ENCODE measurements at regions not wholly inside any gene's neighbourhood (a gene's known extent, or its start where the extent isn't known, plus 50 kb on each side); places are given as distances from the start of the nearest gene placed in this dataset.

- no peak overlapping the region for H2AFZ ChIP-seq (ENCODE audit: insufficient read depth, low read length, poor library complexity)
- H2BK120ac ChIP-seq (ENCODE audit: insufficient read depth, low read length, poor library complexity) = no peak overlapping the region
- H4K8ac ChIP-seq (ENCODE audit: low read depth, low read length) = no peak overlapping the region
- no peak overlapping the region for H3K9ac ChIP-seq (ENCODE audit: low read length)
- H2BK5ac ChIP-seq (ENCODE audit: low read depth, low read length, poor library complexity) = no peak overlapping the region
- no peak overlapping the region for H2AK5ac ChIP-seq (ENCODE audit: low read length)
- WGBS (ENCODE audit: extremely low coverage, insufficient coverage, insufficient read length) = no CpG with 5 or more reads among the region's 3 CpGs
- no peak overlapping the region for H4K12ac ChIP-seq (ENCODE audit: low read depth, low read length)
- H3K79me1 ChIP-seq (ENCODE audit: low read length) = no peaks in the 10 kb centered on the region
- H3K14ac ChIP-seq (ENCODE audit: low read length) = no peak overlapping the region
- H3K27ac ChIP-seq (ENCODE audit: low read depth, low read length) = no peak overlapping the region
- no peaks in the 10 kb centered on the region for H3K4me1 ChIP-seq (ENCODE audit: control insufficient read depth in 1 of 2, insufficient read depth in 2 of 2, low read length in 2 of 2)
- H3K79me2 ChIP-seq (ENCODE audit: control insufficient read depth, insufficient read depth, low read length, poor library complexity) = no peaks in the 10 kb centered on the region
- no peaks in the 10 kb centered on the region for H3K36me3 ChIP-seq (ENCODE audit: control insufficient read depth in 1 of 2, insufficient read depth in 2 of 2, low read length in 2 of 2)
- H3K18ac ChIP-seq (ENCODE audit: low read length) = no peak overlapping the region
- H3K23ac ChIP-seq (ENCODE audit: low read length) = no peak overlapping the region
- DNase-seq = no peak
- no peak overlapping the region for H3K4me2 ChIP-seq (ENCODE audit: low read length)
- H2BK12ac ChIP-seq (ENCODE audit: low read length) = no peak overlapping the region
- no peaks in the 10 kb centered on the region for H3K27me3 ChIP-seq (ENCODE audit: insufficient read depth, low read length)
- H3K4ac ChIP-seq (ENCODE audit: low read depth, low read length) = no peak overlapping the region
- no peaks in the 10 kb centered on the region for H3K9me3 ChIP-seq (ENCODE audit: insufficient read depth, low read depth, low read length)
- no peak overlapping the region for H3K4me3 ChIP-seq (ENCODE audit: low read depth, low read length)
- H4K91ac ChIP-seq (ENCODE audit: low read depth, low read length) = no peak overlapping the region
Observed at GRCh38 chr17:70519300-70519699, 350.0 kb downstream of the KCNJ2 start.

GRCh38 chr17:70520447-70520846, 351.1 kb downstream of the KCNJ2 start:
- no peaks in the 10 kb centered on the region for H3K27me3 ChIP-seq (ENCODE audit: insufficient read depth, low read length)
- no peaks in the 10 kb centered on the region for H3K79me2 ChIP-seq (ENCODE audit: control insufficient read depth, insufficient read depth, low read length, poor library complexity)
- H3K18ac ChIP-seq (ENCODE audit: low read length) = no peak overlapping the region
- no peaks in the 10 kb centered on the region for H3K9me3 ChIP-seq (ENCODE audit: insufficient read depth, low read depth, low read length)
- H4K8ac ChIP-seq (ENCODE audit: low read depth, low read length) = no peak overlapping the region
- H3K4me3 ChIP-seq (ENCODE audit: low read depth, low read length) = no peak overlapping the region
- no peak overlapping the region for H2AFZ ChIP-seq (ENCODE audit: insufficient read depth, low read length, poor library complexity)
- no peak overlapping the region for H3K23ac ChIP-seq (ENCODE audit: low read length)
- no peaks in the 10 kb centered on the region for H3K36me3 ChIP-seq (ENCODE audit: control insufficient read depth in 1 of 2, insufficient read depth in 2 of 2, low read length in 2 of 2)
- no CpG with 5 or more reads among the region's 5 CpGs for WGBS (ENCODE audit: extremely low coverage, insufficient coverage, insufficient read length)
- no peak overlapping the region for H3K4me2 ChIP-seq (ENCODE audit: low read length)
- H2BK12ac ChIP-seq (ENCODE audit: low read length) = no peak overlapping the region
- no peak overlapping the region for H3K14ac ChIP-seq (ENCODE audit: low read length)
- no peak overlapping the region for H3K27ac ChIP-seq (ENCODE audit: low read depth, low read length)
- H2AK5ac ChIP-seq (ENCODE audit: low read length) = no peak overlapping the region
- no peak overlapping the region for H2BK5ac ChIP-seq (ENCODE audit: low read depth, low read length, poor library complexity)
- no peaks in the 10 kb centered on the region for H3K4me1 ChIP-seq (ENCODE audit: control insufficient read depth in 1 of 2, insufficient read depth in 2 of 2, low read length in 2 of 2)
- no peak overlapping the region for H4K12ac ChIP-seq (ENCODE audit: low read depth, low read length)
- H2BK120ac ChIP-seq (ENCODE audit: insufficient read depth, low read length, poor library complexity) = no peak overlapping the region
- H3K9ac ChIP-seq (ENCODE audit: low read length) = no peak overlapping the region
- no peak overlapping the region for H4K91ac ChIP-seq (ENCODE audit: low read depth, low read length)
- no peaks in the 10 kb centered on the region for H3K79me1 ChIP-seq (ENCODE audit: low read length)
- peak; percentile 0 to 28 for DNase-seq
- no peak overlapping the region for H3K4ac ChIP-seq (ENCODE audit: low read depth, low read length)

GRCh38 chr17:70520956-70521355, 351.6 kb downstream of the KCNJ2 start:
- no peak overlapping the region for H3K23ac ChIP-seq (ENCODE audit: low read length)
- H3K79me1 ChIP-seq (ENCODE audit: low read length) = no peaks in the 10 kb centered on the region
- no peak overlapping the region for H3K14ac ChIP-seq (ENCODE audit: low read length)
- no CpG with 5 or more reads among the region's 4 CpGs for WGBS (ENCODE audit: extremely low coverage, insufficient coverage, insufficient read length)
- H2BK120ac ChIP-seq (ENCODE audit: insufficient read depth, low read length, poor library complexity) = no peak overlapping the region
- H4K91ac ChIP-seq (ENCODE audit: low read depth, low read length) = no peak overlapping the region
- H3K4me2 ChIP-seq (ENCODE audit: low read length) = no peak overlapping the region
- no peak overlapping the region for H3K4me3 ChIP-seq (ENCODE audit: low read depth, low read length)
- H4K12ac ChIP-seq (ENCODE audit: low read depth, low read length) = no peak overlapping the region
- no peak overlapping the region for H3K18ac ChIP-seq (ENCODE audit: low read length)
- no peak overlapping the region for H4K8ac ChIP-seq (ENCODE audit: low read depth, low read length)
- H3K79me2 ChIP-seq (ENCODE audit: control insufficient read depth, insufficient read depth, low read length, poor library complexity) = no peaks in the 10 kb centered on the region
- H3K9ac ChIP-seq (ENCODE audit: low read length) = no peak overlapping the region
- no peaks in the 10 kb centered on the region for H3K27me3 ChIP-seq (ENCODE audit: insufficient read depth, low read length)
- H2AFZ ChIP-seq (ENCODE audit: insufficient read depth, low read length, poor library complexity) = no peak overlapping the region
- H2BK5ac ChIP-seq (ENCODE audit: low read depth, low read length, poor library complexity) = no peak overlapping the region
- H3K4me1 ChIP-seq (ENCODE audit: control insufficient read depth in 1 of 2, insufficient read depth in 2 of 2, low read length in 2 of 2) = no peaks in the 10 kb centered on the region
- DNase-seq = no peak
- no peak overlapping the region for H3K27ac ChIP-seq (ENCODE audit: low read depth, low read length)
- no peak overlapping the region for H2AK5ac ChIP-seq (ENCODE audit: low read length)
- no peak overlapping the region for H3K4ac ChIP-seq (ENCODE audit: low read depth, low read length)
- H2BK12ac ChIP-seq (ENCODE audit: low read length) = no peak overlapping the region
- no peaks in the 10 kb centered on the region for H3K36me3 ChIP-seq (ENCODE audit: control insufficient read depth in 1 of 2, insufficient read depth in 2 of 2, low read length in 2 of 2)
- H3K9me3 ChIP-seq (ENCODE audit: insufficient read depth, low read depth, low read length) = no peaks in the 10 kb centered on the region

GRCh38 chr17:70521821-70522256, 352.5 kb downstream of the KCNJ2 start:
- WGBS (ENCODE audit: extremely low coverage, insufficient coverage, insufficient read length) = no CpG with 5 or more reads among the region's 3 CpGs
- H3K23ac ChIP-seq (ENCODE audit: low read length) = no peak overlapping the region
- H3K18ac ChIP-seq (ENCODE audit: low read length) = no peak overlapping the region

More at GRCh38 chr17:70521821-70522256, 352.5 kb downstream of the KCNJ2 start:
- Histone ChIP-seq H4K12ac (ENCODE audit: low read depth, low read length) (no peak overlapping the region), H2BK120ac (ENCODE audit: insufficient read depth, low read length, poor library complexity) (no peak overlapping the region), H3K9ac (ENCODE audit: low read length) (no peak overlapping the region), H3K4me3 (ENCODE audit: low read depth, low read length) (no peak overlapping the region), H3K9me3 (ENCODE audit: insufficient read depth, low read depth, low read length) (no peaks in the 10 kb centered on the region), H3K4me1 (ENCODE audit: control insufficient read depth in 1 of 2, insufficient read depth in 2 of 2, low read length in 2 of 2) (no peaks in the 10 kb centered on the region), H3K27ac (ENCODE audit: low read depth, low read length) (no peak overlapping the region), H4K8ac (ENCODE audit: low read depth, low read length) (no peak overlapping the region), H3K14ac (ENCODE audit: low read length) (no peak overlapping the region), H2BK5ac (ENCODE audit: low read depth, low read length, poor library complexity) (no peak overlapping the region), H4K91ac (ENCODE audit: low read depth, low read length) (no peak overlapping the region), H2AK5ac (ENCODE audit: low read length) (no peak overlapping the region), H3K36me3 (ENCODE audit: control insufficient read depth in 1 of 2, insufficient read depth in 2 of 2, low read length in 2 of 2) (no peaks in the 10 kb centered on the region), H2AFZ (ENCODE audit: insufficient read depth, low read length, poor library complexity) (no peak overlapping the region), H3K4ac (ENCODE audit: low read depth, low read length) (no peak overlapping the region), H3K79me2 (ENCODE audit: control insufficient read depth, insufficient read depth, low read length, poor library complexity) (no peaks in the 10 kb centered on the region), H3K4me2 (ENCODE audit: low read length) (no peak overlapping the region), H3K27me3 (ENCODE audit: insufficient read depth, low read length) (no peaks in the 10 kb centered on the region), H3K79me1 (ENCODE audit: low read length) (no peaks in the 10 kb centered on the region), H2BK12ac (ENCODE audit: low read length) (no peak overlapping the region)
- DNase-seq = no peak
